22Rv1 (cell line): ENCODE measurements at regions not wholly inside any gene's neighbourhood (a gene's known extent, or its start where the extent isn't known, plus 50 kb on each side); places are given as distances from the start of the nearest gene placed in this dataset.

Source experiments
- CTCF ChIP-seq: fragments of 450-650 bp; IDR thresholded peaks from 2 replicates; pipeline ENCODE4 v1.5.1; 2017; ENCODE audit warnings: mild to moderate bottlenecking
- ZFX ChIP-seq: fragments of 450-650 bp; IDR thresholded peaks from 2 replicates; pipeline ENCODE4 v1.6.1; 2017; ENCODE audit warnings: antibody characterized with exemption, borderline replicate concordance

- TF ChIP-seq CTCF = no peak
- no peak for TF ChIP-seq ZFX
These were observed 91.1 kb upstream of the CEP78 start for GRCh38 chr9:78144663-78145377.
